ENCODE measurements at regions not wholly inside any gene's neighbourhood (a gene's known extent, or its start where the extent isn't known, plus 50 kb on each side); places are given as distances from the start of the nearest gene placed in this dataset.

DNA sequence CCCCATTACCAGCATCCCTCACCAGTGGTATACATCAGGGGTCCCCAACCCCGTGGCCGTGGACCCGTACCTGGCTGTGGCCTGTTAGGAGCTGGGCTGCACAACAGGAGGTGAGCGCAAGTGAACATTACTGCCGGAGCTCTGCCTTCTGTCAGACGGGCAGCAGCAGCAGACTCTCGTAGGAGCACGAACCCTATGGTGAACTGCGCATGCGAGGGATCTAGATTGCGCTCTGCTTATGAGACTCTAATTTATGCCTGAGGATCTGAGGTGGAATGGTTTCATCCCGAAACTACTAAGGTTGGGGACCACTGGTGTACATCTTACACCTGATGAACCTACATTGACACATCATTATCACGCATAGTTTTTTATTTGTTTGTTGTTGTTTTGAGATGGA is 52.8 kb upstream of the DHX15 start:
- no peak for DNase-seq (ENCODE audit: missing footprints)
- intact Hi-C loops (cut with DNase I): no loop called here
- ATAC-seq: no peak

DNA sequence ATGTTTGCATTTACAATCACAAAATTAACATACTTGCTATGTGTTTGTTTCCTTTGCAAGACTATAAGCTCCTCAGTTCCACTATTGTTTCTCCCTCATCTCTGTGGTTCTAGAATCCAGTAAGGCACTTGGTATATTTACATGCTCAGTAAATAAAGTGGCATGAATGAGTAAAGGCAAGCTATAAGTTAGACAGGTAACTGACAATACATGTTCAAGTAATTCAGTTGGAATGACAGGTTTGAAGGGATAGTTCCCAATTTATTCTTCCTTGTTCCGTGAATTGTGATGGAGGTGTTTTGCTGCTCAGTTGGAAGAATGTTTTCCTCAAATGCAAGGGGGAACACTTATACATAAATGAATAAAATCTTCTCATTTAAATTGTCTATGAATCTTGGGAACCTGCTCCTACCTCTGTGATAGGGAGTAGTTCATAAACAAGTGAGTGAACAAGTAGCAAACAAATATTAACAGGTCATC is 54.1 kb upstream of the DHX15 start:
- no peak for ATAC-seq
- intact Hi-C loops (cut with DNase I): no loop called here
- DNase-seq (ENCODE audit: missing footprints): no peak

DNA sequence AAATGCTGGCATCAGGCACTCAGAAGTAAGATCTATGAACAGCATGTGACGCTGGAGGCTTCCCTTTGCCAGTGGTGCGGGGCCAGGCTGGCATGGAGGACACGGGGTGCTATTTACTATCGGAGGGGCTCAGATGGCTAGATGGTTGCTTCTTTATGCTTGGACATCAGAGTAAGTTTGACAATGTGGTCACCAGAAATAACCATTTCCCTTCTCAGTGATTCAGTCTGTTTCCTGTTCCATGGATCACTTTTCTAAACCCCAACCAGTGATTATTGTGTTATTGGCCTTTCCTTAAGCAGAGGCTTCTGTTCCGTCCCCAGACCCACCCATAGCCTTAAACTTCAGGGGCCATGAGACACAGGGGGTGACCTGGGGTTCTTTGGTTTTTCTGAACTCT is 55.4 kb upstream of the DHX15 start:
- no peak for DNase-seq (ENCODE audit: missing footprints)
- intact Hi-C loops (cut with DNase I): no loop called here
- ATAC-seq: no peak

DNA sequence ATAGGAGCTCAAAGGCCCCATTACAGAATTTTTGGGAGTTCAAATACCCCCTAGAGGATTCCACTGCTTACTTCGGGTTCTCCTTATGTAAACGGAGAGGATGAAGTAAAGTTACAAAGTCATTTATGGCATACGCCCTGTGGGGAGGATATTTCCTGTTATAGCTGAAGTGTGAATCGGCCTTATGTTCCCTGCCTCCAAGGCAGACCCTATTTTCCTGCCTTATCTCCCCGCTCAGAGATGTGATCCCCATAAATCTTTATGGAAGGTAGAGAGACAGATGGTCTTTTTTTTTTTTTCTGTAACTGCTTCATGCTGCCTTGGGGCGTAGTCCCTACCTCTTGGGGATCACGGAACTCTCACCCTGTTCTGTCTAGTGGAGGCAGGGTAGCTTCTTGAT is 56.0 kb upstream of the DHX15 start:
- DNase-seq (ENCODE audit: missing footprints) (no peak), ATAC-seq (no peak)
- intact Hi-C loops (cut with DNase I): no loop called here

DNA sequence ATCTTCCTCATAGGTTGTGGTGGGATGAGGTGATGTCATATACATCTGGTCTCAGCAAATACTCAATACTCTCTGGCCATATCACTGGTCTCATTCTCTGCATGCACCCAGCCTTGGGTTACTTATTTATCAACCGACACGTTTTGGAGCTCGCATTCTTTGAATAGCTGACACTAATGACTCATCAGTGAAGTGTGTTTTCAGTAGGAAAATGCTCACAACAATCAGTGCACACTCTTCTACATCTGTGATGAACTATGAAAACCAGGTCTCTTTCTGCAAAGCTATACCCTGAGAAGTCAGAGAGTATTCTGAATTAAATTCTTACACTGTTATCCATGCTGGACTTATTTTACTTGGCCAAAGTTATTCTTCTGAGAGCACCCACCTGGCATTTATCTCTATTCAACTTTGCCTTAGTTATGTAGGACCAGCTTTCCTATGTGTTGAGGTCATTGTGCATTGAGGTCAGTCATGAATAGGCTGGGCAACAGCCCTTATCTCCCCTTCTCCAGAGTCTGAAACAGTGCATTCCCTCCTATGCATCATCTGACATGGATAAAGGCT is 58.7 kb upstream of the DHX15 start:
- DNase-seq (ENCODE audit: missing footprints) (no peak), ATAC-seq (peak; percentile 31)
- intact Hi-C loops (cut with DNase I): no loop called here

DNA sequence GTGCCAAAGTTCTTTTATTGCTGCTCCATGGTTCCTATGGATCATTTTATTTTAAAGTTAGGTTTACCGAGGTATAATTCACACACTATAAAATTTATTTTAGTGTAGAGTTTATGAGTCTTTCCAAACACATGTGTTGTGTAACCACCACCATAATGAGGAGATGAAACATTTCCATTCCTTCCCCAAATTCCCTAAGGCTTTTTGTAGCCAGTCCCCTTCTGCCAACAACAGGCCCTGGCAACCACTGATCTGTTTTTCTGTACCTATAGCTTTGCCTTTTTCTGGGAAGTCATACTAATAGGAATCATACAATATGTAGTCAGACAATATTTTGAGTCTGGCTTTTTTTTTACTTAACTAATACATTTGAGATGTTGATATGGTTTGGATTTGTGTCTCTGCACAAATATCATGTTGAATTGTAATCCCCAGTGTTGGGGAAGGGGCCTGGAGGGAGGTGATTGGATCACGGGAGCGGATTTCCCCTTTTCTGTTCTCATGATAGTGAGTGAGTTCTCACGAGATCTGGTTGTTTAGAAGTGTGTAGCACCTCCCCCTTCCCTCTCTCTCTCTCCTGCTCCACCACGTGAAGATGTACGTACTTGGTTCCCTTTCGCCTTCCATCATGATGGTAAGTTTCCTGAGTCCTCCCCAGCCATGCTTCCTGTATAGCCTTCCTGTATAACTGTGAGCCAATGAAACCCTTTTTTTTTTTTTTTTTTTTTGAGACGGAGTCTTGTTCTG is 59.6 kb upstream of the DHX15 start:
- DNase-seq (ENCODE audit: missing footprints): no peak
- intact Hi-C loops (cut with DNase I): no loop called here
- ATAC-seq: no peak

DNA sequence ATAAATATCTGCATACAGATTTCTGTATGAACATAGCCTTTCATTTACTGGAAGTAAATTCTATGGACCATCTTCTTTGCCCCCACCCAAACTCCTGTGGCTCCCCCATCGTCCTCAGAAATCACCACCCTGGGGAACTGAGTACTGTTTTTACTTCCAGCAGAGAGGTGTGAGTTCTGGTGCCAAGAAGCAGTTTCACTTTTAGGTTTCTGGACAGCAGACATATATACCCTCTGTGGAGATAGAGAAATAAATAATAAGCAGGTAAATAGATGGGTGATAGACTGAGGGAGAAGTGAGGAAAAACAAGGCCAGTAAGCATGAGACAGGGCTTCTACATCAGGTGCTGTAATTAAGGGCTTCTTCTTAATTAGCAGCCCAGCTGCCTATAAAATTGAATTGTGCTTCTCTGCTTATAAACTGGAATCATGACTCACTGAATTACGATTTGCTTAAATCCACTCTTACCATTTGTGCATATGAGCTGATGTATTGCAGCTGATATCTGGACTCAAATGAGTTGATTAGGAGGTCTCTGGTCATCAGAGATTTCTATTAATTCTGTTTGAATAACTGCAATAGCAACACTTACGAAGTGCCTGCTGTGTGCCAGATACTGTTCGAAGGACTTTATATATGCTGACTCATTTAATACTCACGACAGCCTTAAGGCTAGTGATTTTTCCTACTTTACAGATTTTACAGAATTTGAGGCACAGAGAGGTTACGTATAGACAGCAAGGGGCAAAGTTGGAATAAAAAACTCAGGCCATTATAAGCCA is 60.8 kb upstream of the DHX15 start:
- DNase-seq (ENCODE audit: missing footprints): no peak
- intact Hi-C loops (cut with DNase I): no loop called here
- ATAC-seq: no peak

DNA sequence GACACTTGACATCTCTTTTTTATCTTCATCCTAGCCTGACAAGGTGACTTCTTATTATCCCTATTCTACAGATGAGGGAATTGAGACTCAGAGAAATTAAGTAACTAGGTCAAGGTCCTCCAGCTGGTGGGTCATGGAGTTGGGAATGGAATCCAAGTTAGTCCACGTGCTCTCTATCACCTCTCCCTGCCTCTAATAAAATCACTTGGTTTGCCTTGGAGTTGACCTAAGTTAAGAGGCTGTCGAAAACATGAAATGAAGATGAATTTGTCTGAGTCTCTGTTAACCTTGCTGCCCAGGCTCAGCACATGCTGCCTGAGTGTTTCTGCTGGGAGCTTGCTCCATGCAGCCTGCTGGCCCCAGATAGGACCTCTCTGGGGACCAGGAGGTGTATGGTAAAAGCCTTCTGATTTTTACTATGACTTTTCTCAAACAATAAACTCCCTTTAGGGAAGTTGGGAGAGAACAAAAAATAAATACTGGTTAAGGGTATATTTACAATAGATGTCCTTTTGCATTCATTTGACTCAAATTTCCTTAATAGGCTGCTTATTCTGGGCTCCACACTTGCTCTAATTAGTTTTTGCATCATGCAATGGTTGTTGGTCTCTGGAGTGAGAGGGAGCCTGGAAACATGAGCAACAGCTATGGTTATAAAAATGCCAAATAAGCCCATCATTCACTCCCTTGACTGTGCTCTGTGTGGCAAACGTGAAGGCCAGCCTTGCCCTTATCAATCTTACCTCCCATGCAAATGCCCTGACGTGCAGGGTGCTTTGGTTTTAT is 61.6 kb upstream of the DHX15 start:
- DNase-seq (ENCODE audit: missing footprints) (no peak), ATAC-seq (peak; percentile 31)
- intact Hi-C loops (cut with DNase I): no loop called here

DNA sequence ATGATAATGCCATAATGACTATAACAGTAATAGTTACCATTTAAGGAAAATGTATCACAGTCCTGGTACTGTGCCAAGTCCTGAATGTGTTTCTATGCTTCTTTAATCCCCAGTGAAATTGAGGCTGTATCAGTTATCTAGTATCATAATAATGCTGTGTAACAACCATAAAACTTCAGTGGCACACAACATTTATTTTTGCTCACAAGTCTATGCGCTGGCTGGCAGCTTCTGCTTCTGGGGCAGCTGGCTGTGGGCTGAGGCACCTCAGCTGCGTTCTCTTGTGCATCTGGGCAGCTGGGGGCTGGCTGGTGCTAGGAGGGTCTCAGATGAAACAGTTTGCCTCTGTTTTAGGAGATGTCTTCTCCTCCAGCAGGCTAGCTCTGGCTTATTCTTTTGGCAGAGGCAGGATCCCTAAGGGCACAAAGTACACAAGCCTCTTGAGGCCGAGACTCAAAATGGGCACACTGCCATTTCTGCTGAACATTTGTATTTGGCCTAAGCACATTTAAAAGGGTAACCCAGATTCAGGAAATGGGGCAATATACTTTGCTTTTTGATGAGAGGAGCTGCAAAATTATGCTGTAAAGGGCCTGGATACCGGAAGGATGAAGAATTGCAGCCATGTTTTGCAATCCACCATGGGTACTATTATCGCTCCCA is 62.6 kb upstream of the DHX15 start:
- ATAC-seq: no peak
- no peak for DNase-seq (ENCODE audit: missing footprints)
- intact Hi-C loops (cut with DNase I): no loop called here

DNA sequence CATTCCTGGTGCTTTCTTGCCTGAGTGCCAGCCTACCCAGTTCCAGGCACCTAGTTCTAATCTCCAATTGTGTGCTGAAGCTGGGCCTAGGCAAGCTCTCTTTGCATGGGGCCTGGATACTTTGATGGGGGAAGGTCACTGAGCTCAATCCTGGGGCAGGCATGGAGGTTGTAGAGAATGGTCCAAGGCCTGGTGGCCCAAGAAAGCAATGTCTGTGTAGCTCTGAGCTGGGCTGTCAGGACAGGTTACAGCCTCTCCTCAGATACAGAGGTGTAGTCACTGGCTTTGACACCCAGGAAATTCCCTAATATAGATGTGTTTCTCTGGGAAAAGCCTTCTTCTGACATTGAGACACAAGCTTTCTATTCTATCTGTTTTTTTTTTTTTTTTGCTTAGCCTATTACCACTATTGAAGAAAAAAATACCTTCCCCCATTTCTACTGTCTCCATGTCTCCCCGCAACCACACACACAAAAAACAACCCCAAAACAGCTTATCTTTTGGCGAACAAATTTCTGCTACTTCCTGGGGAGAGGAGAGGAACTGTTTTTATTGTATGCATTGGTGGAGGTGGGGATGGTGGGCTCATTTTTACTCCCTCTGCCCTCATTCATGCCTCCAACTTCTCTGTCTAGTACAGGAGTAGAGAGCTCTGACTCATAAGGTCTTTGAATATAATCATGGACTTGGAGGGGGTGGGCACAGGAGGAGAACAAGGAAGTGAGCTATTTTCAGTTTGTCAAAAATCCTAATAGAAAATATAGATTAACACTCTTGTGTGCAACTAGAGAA is 66.7 kb upstream of the DHX15 start:
- intact Hi-C loops (cut with DNase I): no loop called here
- DNase-seq (ENCODE audit: missing footprints): no peak
- ATAC-seq: no peak

DNA sequence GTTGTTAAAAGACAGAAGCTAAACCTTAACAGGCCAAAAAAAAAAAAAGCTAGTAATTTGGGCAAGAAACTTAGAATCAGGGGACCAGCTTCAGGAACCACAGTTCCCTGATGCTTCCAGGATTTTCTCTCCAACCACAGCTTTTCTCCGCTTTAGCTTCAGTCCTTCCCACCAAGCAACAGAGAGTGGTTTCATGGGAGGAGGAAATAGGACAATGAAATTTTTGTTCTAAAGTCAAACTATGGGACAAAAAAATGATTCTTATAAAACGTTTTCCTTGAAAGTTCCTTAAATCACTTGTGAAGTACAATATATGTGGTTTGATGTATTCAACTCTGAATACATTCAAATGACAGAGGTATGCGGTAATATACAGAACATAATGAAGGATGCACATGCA is 71.0 kb upstream of the DHX15 start:
- DNase-seq (ENCODE audit: missing footprints): no peak
- intact Hi-C loops (cut with DNase I): no loop called here
- ATAC-seq: no peak

DNA sequence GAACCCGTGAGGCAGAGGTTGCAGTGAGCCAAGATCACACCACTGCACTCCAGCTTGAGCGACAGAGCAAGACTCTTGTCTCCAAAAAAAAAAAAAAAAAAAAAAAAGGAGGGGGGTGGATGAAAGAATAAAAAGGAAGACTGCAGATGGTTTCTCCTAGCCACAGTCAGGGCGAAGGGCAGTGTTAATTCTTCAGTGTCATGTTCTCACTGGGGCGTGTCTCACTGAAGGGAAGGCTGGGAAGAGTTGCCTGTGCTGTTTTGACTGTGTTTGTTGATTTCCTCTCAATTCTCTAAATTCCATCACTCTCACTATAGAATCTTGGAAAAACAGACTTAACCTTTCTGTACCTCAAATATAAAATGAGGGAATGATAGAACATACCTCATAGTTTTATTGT is 71.6 kb upstream of the DHX15 start:
- DNase-seq (ENCODE audit: missing footprints): no peak
- ATAC-seq: peak; percentile 56
- intact Hi-C loops (cut with DNase I): no loop called here

DNA sequence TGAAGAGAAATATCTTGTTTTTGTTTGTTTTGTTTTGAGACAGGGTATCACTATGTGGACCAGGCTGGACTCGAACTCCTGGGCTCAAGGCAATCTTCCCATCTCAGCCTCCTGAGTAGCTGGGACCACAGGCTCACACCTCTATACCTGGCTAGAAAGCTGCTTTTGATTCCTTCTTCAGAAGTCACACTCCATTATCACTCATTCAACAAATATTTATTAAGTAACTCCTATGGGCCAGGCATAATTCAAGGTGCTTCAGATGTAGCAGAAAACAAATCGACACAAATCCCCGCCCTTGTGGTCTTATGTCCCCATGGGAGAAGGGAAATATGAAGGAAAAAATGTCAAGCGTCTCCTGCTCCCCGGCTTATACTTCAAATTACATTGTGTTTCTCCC is 72.6 kb upstream of the DHX15 start:
- no peak for ATAC-seq

DNA sequence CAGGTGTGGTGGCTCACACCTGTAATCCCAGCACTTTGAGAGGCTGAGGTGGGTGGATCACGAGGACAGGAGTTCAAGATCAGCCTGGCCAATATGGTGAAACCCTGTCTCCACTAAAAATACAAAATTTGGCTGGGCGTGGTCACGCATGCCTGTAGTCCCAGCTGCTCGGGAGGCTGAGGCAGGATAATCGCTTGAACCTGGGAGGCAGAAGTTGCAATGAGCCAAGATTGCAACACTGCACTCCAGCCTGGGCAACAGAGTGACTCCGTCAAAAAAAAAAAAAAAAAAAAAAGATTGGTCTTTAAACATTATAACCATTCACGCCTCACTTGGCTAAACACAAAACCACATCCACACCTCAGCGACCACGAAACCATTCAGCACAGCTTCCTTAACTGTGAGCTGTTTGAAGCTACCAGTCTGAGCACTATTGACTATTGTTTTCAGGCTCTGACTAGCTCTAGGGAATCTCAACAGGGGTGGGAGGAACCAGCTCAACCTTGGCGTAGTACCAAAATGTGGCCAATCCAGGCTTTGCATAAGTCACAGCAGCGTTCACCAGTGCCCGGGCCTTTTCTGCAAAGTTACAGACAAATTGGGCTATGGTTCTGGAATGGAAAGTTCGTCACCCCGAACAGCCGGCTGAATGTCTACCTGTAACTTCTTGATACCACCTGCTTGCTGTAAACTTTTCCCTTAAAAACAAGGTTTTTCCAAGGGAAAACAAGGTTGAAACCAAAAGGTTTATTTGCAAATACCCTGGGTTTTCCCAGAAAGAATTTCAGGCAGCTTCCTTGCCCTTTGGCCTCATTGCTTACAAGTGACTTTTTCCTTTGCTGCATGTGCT is 73.6 kb upstream of the DHX15 start:
- ATAC-seq: peak; percentile 84
- DNase-seq (ENCODE audit: missing footprints): no peak
- intact Hi-C loops (cut with DNase I): no loop called here

More for the DNA sequence above, 72.6 kb upstream of the DHX15 start:
- intact Hi-C loops (cut with DNase I): no loop called here
- DNase-seq (ENCODE audit: missing footprints): no peak

DNA sequence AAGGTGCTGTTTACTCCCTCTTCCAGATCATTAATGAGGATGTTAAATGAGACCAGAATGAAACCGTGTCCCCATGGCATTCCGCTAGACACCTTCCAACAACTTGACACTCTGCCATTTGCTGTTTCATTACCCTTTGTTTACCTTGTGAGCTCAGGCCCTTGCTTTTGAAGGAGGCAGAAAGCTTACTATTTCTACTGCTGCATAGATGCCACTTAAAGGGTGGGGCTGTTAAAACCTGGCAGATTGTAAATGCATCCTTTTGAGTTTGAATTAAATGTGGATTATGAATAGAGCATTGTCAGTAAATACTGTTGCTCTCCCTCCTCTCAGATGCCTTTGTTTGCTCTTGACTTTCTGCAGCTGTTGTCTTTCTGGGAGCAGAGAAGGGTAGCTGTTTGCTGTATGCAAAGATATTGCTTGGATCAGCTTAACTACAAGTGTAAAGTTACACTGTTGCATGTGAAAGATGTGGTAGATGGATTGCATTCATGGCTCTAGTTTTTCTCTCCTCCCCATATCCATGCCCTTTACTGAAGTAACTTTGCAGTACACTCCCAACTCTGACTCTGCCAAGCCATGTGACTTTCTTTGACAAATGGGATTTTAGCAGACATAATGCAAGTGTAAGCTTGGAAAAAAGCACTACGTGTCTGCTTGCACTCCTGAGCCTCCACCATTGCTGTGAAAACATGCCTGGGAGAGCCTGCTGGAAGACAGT is 75.0 kb upstream of the DHX15 start:
- intact Hi-C loops (cut with DNase I): no loop called here
- ATAC-seq: no peak
- no peak for DNase-seq (ENCODE audit: missing footprints)

DNA sequence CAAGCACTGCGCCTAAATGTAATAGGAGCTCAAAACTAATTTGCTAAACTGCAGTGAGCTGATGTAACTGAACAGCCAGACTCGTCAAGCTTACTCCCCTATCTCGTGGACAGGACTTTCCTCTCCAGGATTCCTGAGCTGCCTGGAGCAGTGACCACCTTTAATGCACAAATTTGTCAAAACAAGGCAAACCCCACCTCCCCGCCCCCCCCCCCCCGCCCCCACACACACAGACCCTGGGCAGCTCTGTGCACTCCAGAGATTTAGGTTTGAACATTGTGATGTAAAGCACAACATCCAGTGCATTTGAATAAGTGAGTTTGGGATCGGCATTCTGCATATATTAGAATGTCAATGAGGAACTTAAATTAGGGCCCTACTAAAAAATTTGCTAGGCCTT is 77.7 kb upstream of the DHX15 start:
- ATAC-seq: no peak
- DNase-seq (ENCODE audit: missing footprints): no peak
- intact Hi-C loops (cut with DNase I): no loop called here

DNA sequence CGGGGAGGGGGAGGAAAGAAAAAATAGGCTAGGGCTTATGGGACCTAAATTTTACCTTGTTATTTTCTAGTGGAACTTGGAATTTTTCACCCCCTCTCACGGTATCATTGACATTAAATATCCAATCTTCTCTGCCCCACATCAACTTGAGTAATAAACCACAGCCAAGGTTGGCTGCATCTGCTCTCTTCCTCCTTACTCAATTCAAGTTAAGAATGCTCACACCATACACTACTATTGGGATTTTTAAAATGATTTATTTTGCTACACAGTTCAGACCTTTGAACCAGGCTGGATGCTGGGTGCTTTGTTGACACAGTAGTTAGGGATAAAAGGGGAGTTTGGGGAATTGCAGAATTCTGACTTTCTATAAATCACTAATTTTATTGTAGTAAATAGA is 78.2 kb upstream of the DHX15 start:
- no peak for DNase-seq (ENCODE audit: missing footprints)
- intact Hi-C loops (cut with DNase I): no loop called here
- no peak for ATAC-seq

Measured in Right ventricle myocardium inferior (tissue), 1 donor.